Endothelial cell of umbilical vein (primary cell): ENCODE measurements at regions not wholly inside any gene's neighbourhood (a gene's known extent, or its start where the extent isn't known, plus 50 kb on each side); places are given as distances from the start of the nearest gene placed in this dataset.

ENCODE experiments used
- BruUV-seq: library from RNA; stranded (reverse); fragments of 400-500 nt; replicated peaks from 2 replicates; lab custom pipeline; 2021; lab: Mats Ljungman, UMichigan
- CTCF ChIA-PET: fragments of 300-600, 350-600 bp; sonication (Branson Sonifier 250); formaldehyde crosslinking; loops from one replicate; lab custom pipeline; 2021; ENCODE audit warnings: antibody characterized with exemption, inconsistent platforms; lab: Charles Lee
- POLR2A ChIA-PET: fragments of 300-600, 350-600 bp; sonication (Branson Sonifier 250); formaldehyde crosslinking; loops from one replicate; lab custom pipeline; 2021; ENCODE audit warnings: antibody characterized with exemption, inconsistent platforms; lab: Charles Lee
- DNase-seq: peaks from one replicate; pipeline ENCODE4 v3.0.0-alpha.2; 2011; ENCODE audit warnings: low read depth, low spot score
- FAIRE-seq: peaks from 2 replicates; lab custom pipeline; 2011; peaks lifted over from hg19 to GRCh38; lab: Jason Lieb, UNC
- H2AFZ ChIP-seq: 2 replicates; pipeline ENCODE4 v1.6.0; 2012; ENCODE audit warnings: low read depth, low read length, control low read depth, inconsistent platforms
- H3K27ac ChIP-seq: 2 replicates; pipeline ENCODE4 v1.5.1; 2011; ENCODE audit warnings: low read depth, mild to moderate bottlenecking, control low read depth, low read length, moderate library complexity; ENCODE audit not compliant: insufficient read depth
- H3K27me3 ChIP-seq, 2 experiments: 2 replicates each; pipeline versions ENCODE4 v1.6.0 to v1.6.1; 2011; ENCODE audit warnings: low read length in 2 of 2, mixed read lengths in 1 of 2; ENCODE audit not compliant: control insufficient read depth in 2 of 2, insufficient read depth in 2 of 2
- H3K36me3 ChIP-seq, 2 experiments: 2 replicates in 1 of 2; 3 replicates in 1 of 2; pipeline ENCODE4 v1.5.1; 2011; ENCODE audit warnings: low read length in 2 of 2, mild to moderate bottlenecking in 1 of 2, moderate library complexity in 1 of 2; ENCODE audit not compliant: control insufficient read depth in 2 of 2, insufficient read depth in 2 of 2; ENCODE audit errors: extremely low read depth in 1 of 2
- H3K4me1 ChIP-seq: 3 replicates; pipeline ENCODE4 v1.5.1; 2011; ENCODE audit warnings: mild to moderate bottlenecking, low read length; ENCODE audit not compliant: control insufficient read depth, insufficient read depth; ENCODE audit errors: extremely low read depth
- H3K4me2 ChIP-seq: 2 replicates; pipeline ENCODE4 v1.6.1; 2011; ENCODE audit warnings: low read length, control low read depth, mixed read lengths; ENCODE audit not compliant: insufficient read depth
- H3K4me3 ChIP-seq, 3 experiments: fragments of 200-600 bp in 1 of 3; sonication (generic), shearing (Covaris generic) in 1 of 3; replicated peaks in 1 of 3; 2 replicates each; pipeline ENCODE4 v1.5.1; 2011 to 2016; ENCODE audit warnings: control low read depth in 3 of 3, low read length in 3 of 3, mild to moderate bottlenecking in 2 of 3, inconsistent platforms in 1 of 3, low read depth in 1 of 3, moderate library complexity in 1 of 3; ENCODE audit not compliant: insufficient read depth in 1 of 3
- H3K79me2 ChIP-seq: 2 replicates; pipeline ENCODE4 v1.6.0; 2012; ENCODE audit warnings: low read length, inconsistent platforms; ENCODE audit not compliant: control insufficient read depth, insufficient read depth
- H3K9ac ChIP-seq: replicated peaks from 2 replicates; pipeline ENCODE3; 2011; ENCODE audit warnings: low read length, control low read depth; ENCODE audit not compliant: insufficient read depth; ENCODE audit errors: extremely low read depth
- H3K9me1 ChIP-seq: replicated peaks from 3 replicates; pipeline ENCODE4 v1.6.0; 2011; ENCODE audit warnings: mild to moderate bottlenecking, low read length; ENCODE audit not compliant: control insufficient read depth, insufficient read depth; ENCODE audit errors: extremely low read depth
- H3K9me3 ChIP-seq: replicated peaks from 2 replicates; pipeline ENCODE4 v1.5.1; 2012; ENCODE audit warnings: low read length, inconsistent platforms; ENCODE audit not compliant: control insufficient read depth, insufficient read depth
- H4K20me1 ChIP-seq: replicated peaks from 2 replicates; pipeline ENCODE3; 2011; ENCODE audit warnings: mild to moderate bottlenecking, low read length; ENCODE audit not compliant: control insufficient read depth, insufficient read depth; ENCODE audit errors: extremely low read depth
- FOS ChIP-seq: IDR thresholded peaks from 2 replicates; pipeline ENCODE4 v1.6.1; 2011; ENCODE audit warnings: mild to moderate bottlenecking, low read length, moderate library complexity, borderline replicate concordance; ENCODE audit not compliant: insufficient read depth
- GATA2 ChIP-seq: IDR thresholded peaks from 2 replicates; pipeline ENCODE4 v1.7.0; 2011; ENCODE audit warnings: low read depth, mild to moderate bottlenecking, moderate library complexity, mixed read lengths, low read length; ENCODE audit not compliant: insufficient read length, insufficient read depth
- JUN ChIP-seq: IDR thresholded peaks from 2 replicates; pipeline ENCODE4 v1.6.1; 2011; ENCODE audit warnings: borderline replicate concordance, low read depth; ENCODE audit not compliant: insufficient read length, insufficient read depth
- POLR2A ChIP-seq: IDR thresholded peaks from 2 replicates; pipeline ENCODE4 v1.6.1; 2012; ENCODE audit warnings: low read depth, mild to moderate bottlenecking, control low read depth, low read length
- POLR2AphosphoS5 ChIP-seq: IDR thresholded peaks from 2 replicates; pipeline ENCODE4 v1.6.1; 2012; ENCODE audit warnings: low read depth, mild to moderate bottlenecking, control low read depth, low read length, moderate library complexity; ENCODE audit not compliant: insufficient read depth
- dilution Hi-C: fragments of 300-500 bp; cut with MboI; formaldehyde crosslinking; loops from one replicate; pipeline ENCODE4 v1.15.0; 2019; ENCODE audit warnings: low sequenced_read_pairs; ENCODE audit not compliant: extremely low pct_ligation_motif_present
- intact Hi-C: fragments of 100-400 bp; cut with micrococcal nuclease; formaldehyde crosslinking; loops from one replicate; pipeline ENCODE4 v1.10.0; 2022
- TF ChIP-seq, protein P1 (sequence below), 2 donors: IDR thresholded peaks; 1 replicate in 1 of 2; 2 replicates in 1 of 2; pipeline ENCODE4 v1.5.1; 2011; ENCODE audit warnings: low read length in 2 of 2, mild to moderate bottlenecking in 2 of 2, moderate library complexity in 2 of 2, control low read depth in 1 of 2, inconsistent platforms in 1 of 2, low read depth in 1 of 2; ENCODE audit not compliant: insufficient read depth in 1 of 2; ENCODE audit errors: extremely low read depth in 1 of 2
- TF ChIP-seq, protein P2 (sequence below): IDR thresholded peaks from 2 replicates; pipeline ENCODE4 v1.6.1; 2011; ENCODE audit not compliant: insufficient read depth, insufficient read length

GRCh38 chr6:44666324-44666723 is 278.8 kb downstream of the CDC5L start:
- Histone ChIP-seq H3K4me1 (no peaks in the 10 kb centered on the region), H3K36me3 (no peaks in the 10 kb centered on the region), H3K27me3 (peaks cover 3 to 12% of the 10 kb centered on the region in 2 experiments), H3K9me1 (no peaks in the 10 kb centered on the region), H2AFZ (no peak overlapping the region), H3K27ac (no peak overlapping the region), H3K79me2 (no peaks in the 10 kb centered on the region), H4K20me1 (no peaks in the 10 kb centered on the region), H3K4me2 (no peak overlapping the region), H3K9me3 (no peaks in the 10 kb centered on the region), H3K4me3 (no peak overlapping the region), H3K9ac (no peak overlapping the region)
- FAIRE-seq (no peak), DNase-seq (no peak)
- dilution Hi-C loops (no loop called here), intact Hi-C loops (no loop called here)
- TF ChIP-seq, protein P1, sequence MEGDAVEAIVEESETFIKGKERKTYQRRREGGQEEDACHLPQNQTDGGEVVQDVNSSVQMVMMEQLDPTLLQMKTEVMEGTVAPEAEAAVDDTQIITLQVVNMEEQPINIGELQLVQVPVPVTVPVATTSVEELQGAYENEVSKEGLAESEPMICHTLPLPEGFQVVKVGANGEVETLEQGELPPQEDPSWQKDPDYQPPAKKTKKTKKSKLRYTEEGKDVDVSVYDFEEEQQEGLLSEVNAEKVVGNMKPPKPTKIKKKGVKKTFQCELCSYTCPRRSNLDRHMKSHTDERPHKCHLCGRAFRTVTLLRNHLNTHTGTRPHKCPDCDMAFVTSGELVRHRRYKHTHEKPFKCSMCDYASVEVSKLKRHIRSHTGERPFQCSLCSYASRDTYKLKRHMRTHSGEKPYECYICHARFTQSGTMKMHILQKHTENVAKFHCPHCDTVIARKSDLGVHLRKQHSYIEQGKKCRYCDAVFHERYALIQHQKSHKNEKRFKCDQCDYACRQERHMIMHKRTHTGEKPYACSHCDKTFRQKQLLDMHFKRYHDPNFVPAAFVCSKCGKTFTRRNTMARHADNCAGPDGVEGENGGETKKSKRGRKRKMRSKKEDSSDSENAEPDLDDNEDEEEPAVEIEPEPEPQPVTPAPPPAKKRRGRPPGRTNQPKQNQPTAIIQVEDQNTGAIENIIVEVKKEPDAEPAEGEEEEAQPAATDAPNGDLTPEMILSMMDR (IDR thresholded peaks at IDR 0.05; ENCODE audit: extremely low read depth in 1 of 2, insufficient read depth in 1 of 2, low read depth in 1 of 2, low read length in 2 of 2): no peak
- TF ChIP-seq JUN: no peak
- TF ChIP-seq GATA2: no peak
- TF ChIP-seq POLR2AphosphoS5: no peak
- TF ChIP-seq FOS: no peak
- ChIA-PET POLR2A (no interaction called here), CTCF (interaction anchor here (1.7 kb wide), 1 partner anchor 1256 kb away, joined by 4 read pairs; no protein-coding TSS in a partner anchor)
- no TSS peak for BruUV-seq

GRCh38 chr6:44667226-44667625 is 279.7 kb downstream of the CDC5L start:
- FAIRE-seq (no peak), DNase-seq (no peak)
- H3K4me1 ChIP-seq: no peaks in the 10 kb centered on the region
- H3K27ac ChIP-seq: no peak overlapping the region
- no peak overlapping the region for H3K4me2 ChIP-seq
- TF ChIP-seq, protein P1 (IDR thresholded peaks at IDR 0.05; ENCODE audit: extremely low read depth in 1 of 2, insufficient read depth in 1 of 2, low read depth in 1 of 2, low read length in 2 of 2): no peak
- TF ChIP-seq FOS: no peak
- no peak for TF ChIP-seq POLR2A
- no peak for TF ChIP-seq JUN
- no peak for TF ChIP-seq GATA2
- TF ChIP-seq, protein P2, sequence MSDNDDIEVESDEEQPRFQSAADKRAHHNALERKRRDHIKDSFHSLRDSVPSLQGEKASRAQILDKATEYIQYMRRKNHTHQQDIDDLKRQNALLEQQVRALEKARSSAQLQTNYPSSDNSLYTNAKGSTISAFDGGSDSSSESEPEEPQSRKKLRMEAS: no peak
- no peak for TF ChIP-seq POLR2AphosphoS5
- intact Hi-C loops: no loop called here
- dilution Hi-C loops: no loop called here
- H3K9me3 ChIP-seq: no peaks in the 10 kb centered on the region
- peaks cover 3 to 11% of the 10 kb centered on the region in 2 experiments for H3K27me3 ChIP-seq
- BruUV-seq: no TSS peak
- H4K20me1 ChIP-seq: no peaks in the 10 kb centered on the region
- H3K36me3 ChIP-seq: no peaks in the 10 kb centered on the region
- H3K79me2 ChIP-seq: no peaks in the 10 kb centered on the region
- ChIA-PET POLR2A (no interaction called here), CTCF (interaction anchor here (0.9 to 3.4 kb wide), 10 partner anchors 10 to 1257 kb away, joined by 3 to 20 read pairs (median 4); no protein-coding TSS in a partner anchor)
- H3K4me3 ChIP-seq: no peak overlapping the region
- no peak overlapping the region for H3K9ac ChIP-seq
- no peaks in the 10 kb centered on the region for H3K9me1 ChIP-seq
- H2AFZ ChIP-seq: no peak overlapping the region
